Lower lobe of right lung (tissue), 2 donors: ENCODE measurements at regions not wholly inside any gene's neighbourhood (a gene's known extent, or its start where the extent isn't known, plus 50 kb on each side); places are given as distances from the start of the nearest gene placed in this dataset.
"Not testable (repeated sequence)": the region's sequence is repeated elsewhere in the genome, so short reads cannot be mapped to it uniquely, and the experiment has no call there.

ENCODE experiments used
- ATAC-seq, 2 donors: fragments of 200-7000 bp; cut with Tn5 transposase; one replicate each; pipeline ENCODE4 v1.9.1; 2020 to 2022; ENCODE audit warnings: mild to moderate bottlenecking in 2 of 2, moderate library complexity in 2 of 2
- DNase-seq: peaks from one replicate; pipeline ENCODE4 v3.0.0-alpha.2; 2020
- H3K27ac ChIP-seq: fragments of 200-600 bp; one replicate; pipeline ENCODE4 v1.8.0; 2022
- H3K27me3 ChIP-seq: fragments of 200-600 bp; one replicate; pipeline ENCODE4 v1.8.0; 2022; ENCODE audit warnings: low read depth
- H3K36me3 ChIP-seq: fragments of 200-600 bp; one replicate; pipeline ENCODE4 v1.8.0; 2022; ENCODE audit warnings: mild to moderate bottlenecking
- H3K4me1 ChIP-seq: fragments of 200-600 bp; one replicate; pipeline ENCODE4 v1.8.0; 2022
- H3K4me3 ChIP-seq: fragments of 200-600 bp; one replicate; pipeline ENCODE4 v1.8.0; 2022; ENCODE audit warnings: mild to moderate bottlenecking
- H3K9me3 ChIP-seq: fragments of 200-600 bp; one replicate; pipeline ENCODE4 v1.8.0; 2022
- intact Hi-C: fragments of 100-400 bp; cut with DNase I; formaldehyde crosslinking; loops from one replicate; pipeline ENCODE4 v1.11.0; 2022
- TF ChIP-seq, protein P1 (sequence below): fragments of 200-600 bp; IDR thresholded peaks from one replicate; pipeline ENCODE4 v1.8.0; 2022; ENCODE audit warnings: antibody characterized with exemption, mild to moderate bottlenecking
- donor health status: DM: no; HTN: yes; CAD: no; lungs with severe emphysema.

- Histone ChIP-seq H3K4me3 (no peak overlapping the region), H3K27me3 (no peaks in the 10 kb centered on the region), H3K4me1 (no peaks in the 10 kb centered on the region), H3K36me3 (no peaks in the 10 kb centered on the region), H3K27ac (no peak overlapping the region), H3K9me3 (no peaks in the 10 kb centered on the region)
- intact Hi-C loops = no loop called here
- ATAC-seq = no peak
- TF ChIP-seq, protein P1, sequence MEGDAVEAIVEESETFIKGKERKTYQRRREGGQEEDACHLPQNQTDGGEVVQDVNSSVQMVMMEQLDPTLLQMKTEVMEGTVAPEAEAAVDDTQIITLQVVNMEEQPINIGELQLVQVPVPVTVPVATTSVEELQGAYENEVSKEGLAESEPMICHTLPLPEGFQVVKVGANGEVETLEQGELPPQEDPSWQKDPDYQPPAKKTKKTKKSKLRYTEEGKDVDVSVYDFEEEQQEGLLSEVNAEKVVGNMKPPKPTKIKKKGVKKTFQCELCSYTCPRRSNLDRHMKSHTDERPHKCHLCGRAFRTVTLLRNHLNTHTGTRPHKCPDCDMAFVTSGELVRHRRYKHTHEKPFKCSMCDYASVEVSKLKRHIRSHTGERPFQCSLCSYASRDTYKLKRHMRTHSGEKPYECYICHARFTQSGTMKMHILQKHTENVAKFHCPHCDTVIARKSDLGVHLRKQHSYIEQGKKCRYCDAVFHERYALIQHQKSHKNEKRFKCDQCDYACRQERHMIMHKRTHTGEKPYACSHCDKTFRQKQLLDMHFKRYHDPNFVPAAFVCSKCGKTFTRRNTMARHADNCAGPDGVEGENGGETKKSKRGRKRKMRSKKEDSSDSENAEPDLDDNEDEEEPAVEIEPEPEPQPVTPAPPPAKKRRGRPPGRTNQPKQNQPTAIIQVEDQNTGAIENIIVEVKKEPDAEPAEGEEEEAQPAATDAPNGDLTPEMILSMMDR = peak; percentile 46
- no peak for DNase-seq
Observed at GRCh38 chr13:81171065-81171647, 830.2 kb upstream of the SPRY2 start.

- DNase-seq, H3K4me1 ChIP-seq, H3K36me3 ChIP-seq, H3K9me3 ChIP-seq, H3K27ac ChIP-seq, intact Hi-C loops, H3K4me3 ChIP-seq, H3K27me3 ChIP-seq, ATAC-seq: not testable (repeated sequence)
Observed at GRCh38 chr13:81163823-81164222, 822.9 kb upstream of the SPRY2 start.

- H3K36me3 ChIP-seq = no peaks in the 10 kb centered on the region
- intact Hi-C loops = no loop called here
- TF ChIP-seq, protein P1 = no peak
- H3K27me3 ChIP-seq = no peaks in the 10 kb centered on the region
- H3K4me3 ChIP-seq = no peak overlapping the region
- no peaks in the 10 kb centered on the region for H3K9me3 ChIP-seq
- no peak overlapping the region for H3K27ac ChIP-seq
- ATAC-seq = no peak
- no peaks in the 10 kb centered on the region for H3K4me1 ChIP-seq
- DNase-seq = no peak
Observed at GRCh38 chr13:81153478-81153877, 812.6 kb upstream of the SPRY2 start.

GRCh38 chr13:81148822-81149221 lies 807.9 kb upstream of the SPRY2 start:
- ATAC-seq = no peak
- DNase-seq = no peak
- H3K4me3 ChIP-seq = no peak overlapping the region
- no peaks in the 10 kb centered on the region for H3K9me3 ChIP-seq
- TF ChIP-seq, protein P1 = no peak
- H3K27me3 ChIP-seq = no peaks in the 10 kb centered on the region
- no peaks in the 10 kb centered on the region for H3K4me1 ChIP-seq
- no peak overlapping the region for H3K27ac ChIP-seq
- intact Hi-C loops = no loop called here
- H3K36me3 ChIP-seq = no peaks in the 10 kb centered on the region

DNA sequence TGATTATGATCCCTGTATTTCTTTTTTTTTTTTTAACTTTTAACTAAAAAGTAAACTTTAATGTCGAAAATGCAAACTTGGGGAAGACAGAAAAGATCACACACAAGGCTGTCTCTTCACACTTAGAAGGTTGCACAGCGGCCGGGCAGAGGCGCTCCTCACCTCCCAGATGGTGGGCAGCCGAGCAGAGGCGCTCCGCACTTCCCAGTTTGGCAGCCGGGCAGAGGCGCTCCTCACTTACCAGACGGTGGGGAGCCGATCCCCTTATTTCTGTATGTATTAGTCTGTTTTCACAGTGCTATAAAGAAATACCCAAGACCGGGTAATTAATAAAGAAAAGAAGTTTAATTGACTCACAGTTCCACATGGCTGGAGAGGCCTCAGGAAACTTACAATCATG lies 805.6 kb upstream of the SPRY2 start:
- intact Hi-C loops, H3K4me1 ChIP-seq: not testable (repeated sequence)

DNA sequence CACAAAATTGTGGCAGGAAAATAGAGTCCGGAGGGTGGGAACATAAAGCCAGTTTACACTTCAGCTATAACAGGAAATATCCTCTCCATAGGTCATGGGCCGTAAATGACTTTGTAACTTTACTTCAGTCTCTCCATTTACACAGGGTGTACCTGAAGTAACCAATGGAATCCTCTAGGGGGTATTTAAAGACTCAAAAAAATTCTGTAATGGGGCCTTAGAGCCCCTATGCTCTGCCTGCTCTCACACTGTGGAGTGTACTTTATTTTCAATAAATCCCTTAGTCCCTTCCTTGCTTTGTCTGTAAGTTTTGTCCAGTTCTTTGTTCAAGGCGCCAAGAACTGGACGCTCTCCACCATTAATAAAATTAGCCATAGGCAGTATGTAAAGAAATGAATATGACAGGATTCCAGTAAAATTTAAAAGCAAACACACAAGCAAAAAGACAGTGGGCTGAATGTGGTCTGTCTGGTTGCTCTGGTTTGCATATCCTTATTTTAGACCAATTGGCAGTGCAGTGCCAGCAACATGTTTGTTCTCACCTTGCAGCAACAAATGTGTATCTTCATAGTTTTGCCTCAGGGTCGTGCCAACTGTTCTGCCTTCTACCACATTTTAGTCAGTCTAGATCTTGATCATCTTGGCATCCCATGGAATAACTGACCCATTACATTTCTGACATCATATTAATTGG lies 801.5 kb upstream of the SPRY2 start:
- Histone ChIP-seq H3K27ac (no peak overlapping the region), H3K4me3 (no peak overlapping the region), H3K9me3 (no peaks in the 10 kb centered on the region), H3K4me1 (no peaks in the 10 kb centered on the region), H3K27me3 (no peaks in the 10 kb centered on the region), H3K36me3 (no peaks in the 10 kb centered on the region)
- ATAC-seq (no peak), DNase-seq (no peak)
- TF ChIP-seq, protein P1 = no peak
- intact Hi-C loops = no loop called here

More for the DNA sequence above, 805.6 kb upstream of the SPRY2 start:
- ATAC-seq, H3K4me3 ChIP-seq, H3K36me3 ChIP-seq, H3K27ac ChIP-seq, H3K9me3 ChIP-seq, DNase-seq, H3K27me3 ChIP-seq: not testable (repeated sequence)
